Spleen (tissue), 11 donors: ENCODE measurements at regions not wholly inside any gene's neighbourhood (a gene's known extent, or its start where the extent isn't known, plus 50 kb on each side); places are given as distances from the start of the nearest gene placed in this dataset.

ENCODE experiments used
- DNase-seq: peaks from one replicate; pipeline ENCODE4 v3.0.0-alpha.2; 2020
- H3K27ac ChIP-seq, 8 donors: fragments of 200-600 bp; sonication (generic) in 7 of 8; 1 replicate in 4 of 8; 2 replicates in 4 of 8; pipeline versions ENCODE4 v1.5.0 to v1.8.0; 2016 to 2021; ENCODE audit warnings: inconsistent platforms in 4 of 8, mild to moderate bottlenecking in 4 of 8, moderate library complexity in 1 of 8
- H3K27me3 ChIP-seq, 7 donors: fragments of 200-600 bp; sonication (generic) in 6 of 7; replicated peaks in 1 of 7; 1 replicate in 4 of 7; 2 replicates in 3 of 7; pipeline versions ENCODE4 v1.5.0 to v1.8.0; 2016 to 2021; ENCODE audit warnings: inconsistent platforms in 3 of 7, mild to moderate bottlenecking in 1 of 7
- H3K36me3 ChIP-seq, 6 donors: fragments of 200-600 bp; sonication (generic) in 5 of 6; 1 replicate in 4 of 6; 2 replicates in 2 of 6; pipeline versions ENCODE4 v1.5.0 to v1.8.0; 2016 to 2021; ENCODE audit warnings: inconsistent platforms in 2 of 6
- H3K4me1 ChIP-seq, 6 donors: fragments of 200-600 bp; sonication (generic) in 5 of 6; 1 replicate in 3 of 6; 2 replicates in 3 of 6; pipeline versions ENCODE4 v1.5.0 to v1.8.0; 2016 to 2021; ENCODE audit warnings: inconsistent platforms in 3 of 6
- H3K4me3 ChIP-seq, 8 donors: fragments of 200-600 bp; sonication (generic) in 7 of 8; 1 replicate in 4 of 8; 2 replicates in 4 of 8; pipeline versions ENCODE4 v1.5.0 to v1.8.0; 2016 to 2021; ENCODE audit warnings: inconsistent platforms in 4 of 8, mild to moderate bottlenecking in 4 of 8, moderate library complexity in 2 of 8
- H3K9me3 ChIP-seq, 8 donors: fragments of 200-600 bp; sonication (generic) in 7 of 8; 1 replicate in 4 of 8; 2 replicates in 4 of 8; pipeline versions ENCODE4 v1.5.0 to v1.8.0; 2016 to 2021; ENCODE audit warnings: inconsistent platforms in 4 of 8
- POLR2A ChIP-seq, 3 donors: fragments of 450-650 bp; IDR thresholded peaks; one replicate each; pipeline ENCODE4 v1.5.1; 2017; ENCODE audit warnings: antibody characterized with exemption in 3 of 3, mild to moderate bottlenecking in 1 of 3
- POLR2AphosphoS5 ChIP-seq, 3 donors: sonication (generic); formaldehyde crosslinking; IDR thresholded peaks; one replicate each; pipeline ENCODE4 v1.5.1; 2017; ENCODE audit warnings: antibody characterized with exemption in 3 of 3
- WGBS, 5 donors: extraction: QIAGEN DNeasy Blood & Tissue Kit in 3 of 5; methylation state at CpG; one replicate each; pipeline versions ENCODE4 v1.1.5 to v1.1.7; 2013 to 2018; 5-methylcytosine and 5-hydroxymethylcytosine counted together
- intact Hi-C: fragments of 100-400 bp; cut with DNase I; formaldehyde crosslinking; loops from one replicate; pipeline ENCODE4 v1.15.0; 2023; ENCODE audit warnings: low total_unique reads
- TF ChIP-seq, protein P1 (sequence below), 11 experiments: fragments of 200-600 bp in 7 of 11; fragments of 450-650 bp in 4 of 11; sonication (generic) in 4 of 11; IDR thresholded peaks in 8 of 11; conservative IDR thresholded peaks in 3 of 11; 1 replicate in 7 of 11; 2 replicates in 4 of 11; pipeline versions ENCODE4 v1.4.0 to v1.8.0; 2016 to 2021; ENCODE audit warnings: antibody characterized with exemption in 11 of 11, inconsistent platforms in 4 of 11, mild to moderate bottlenecking in 1 of 11
- donor health status: healthy with polysubstance abuse.
- donor health status: DM: no; HTN: no; CAD: no; lungs with moderate emphysema.
- donor health status: DM: no; HTN: no; CAD: no.
- donor health status: Bipolar disorder and iron deficiency.
- donor health status: healthy.
- donor health status: DM: no; HTN: no; CAD: no.
- donor health status: DM: yes; HTN: yes; CAD: no.

DNA sequence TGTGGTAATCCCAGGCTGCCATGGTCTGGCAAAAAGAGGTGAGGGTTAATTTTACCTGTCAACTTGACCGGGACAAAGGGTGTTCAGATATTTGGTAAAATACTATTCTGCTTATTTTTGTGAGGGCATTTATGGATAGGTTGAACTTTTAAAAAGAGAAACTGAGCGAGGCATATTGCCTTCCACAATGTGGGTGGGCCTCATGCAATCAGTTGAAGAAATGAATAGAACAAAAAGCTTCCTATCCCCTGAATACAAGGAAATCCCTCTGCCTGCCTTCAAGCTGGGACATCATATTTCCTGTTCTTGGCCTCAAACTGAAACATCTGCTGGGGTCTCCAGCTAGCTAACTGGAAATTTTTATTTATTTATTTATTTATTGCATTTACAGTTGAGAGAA lies 734.7 kb downstream of the IRX1 start:
- H3K36me3 ChIP-seq = no peaks in the 10 kb centered on the region
- H3K4me1 ChIP-seq = no peaks in the 10 kb centered on the region
- DNase-seq = no peak
- H3K27ac ChIP-seq = no peak overlapping the region
- H3K4me3 ChIP-seq = no peak overlapping the region
- WGBS, 5 donors = 78 to 84% (median 82%) methylated on average over 2 of the region's 2 CpGs
- peaks cover 0 to 4% (median 0%) of the 10 kb centered on the region in 8 donors for H3K9me3 ChIP-seq
- no peaks in the 10 kb centered on the region for H3K27me3 ChIP-seq
- no peak for TF ChIP-seq POLR2AphosphoS5 (IDR thresholded peaks at IDR 0.05)
- TF ChIP-seq, protein P1, sequence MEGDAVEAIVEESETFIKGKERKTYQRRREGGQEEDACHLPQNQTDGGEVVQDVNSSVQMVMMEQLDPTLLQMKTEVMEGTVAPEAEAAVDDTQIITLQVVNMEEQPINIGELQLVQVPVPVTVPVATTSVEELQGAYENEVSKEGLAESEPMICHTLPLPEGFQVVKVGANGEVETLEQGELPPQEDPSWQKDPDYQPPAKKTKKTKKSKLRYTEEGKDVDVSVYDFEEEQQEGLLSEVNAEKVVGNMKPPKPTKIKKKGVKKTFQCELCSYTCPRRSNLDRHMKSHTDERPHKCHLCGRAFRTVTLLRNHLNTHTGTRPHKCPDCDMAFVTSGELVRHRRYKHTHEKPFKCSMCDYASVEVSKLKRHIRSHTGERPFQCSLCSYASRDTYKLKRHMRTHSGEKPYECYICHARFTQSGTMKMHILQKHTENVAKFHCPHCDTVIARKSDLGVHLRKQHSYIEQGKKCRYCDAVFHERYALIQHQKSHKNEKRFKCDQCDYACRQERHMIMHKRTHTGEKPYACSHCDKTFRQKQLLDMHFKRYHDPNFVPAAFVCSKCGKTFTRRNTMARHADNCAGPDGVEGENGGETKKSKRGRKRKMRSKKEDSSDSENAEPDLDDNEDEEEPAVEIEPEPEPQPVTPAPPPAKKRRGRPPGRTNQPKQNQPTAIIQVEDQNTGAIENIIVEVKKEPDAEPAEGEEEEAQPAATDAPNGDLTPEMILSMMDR (IDR thresholded peaks at IDR 0.05 in 8 of 11, conservative IDR thresholded peaks at IDR 0.05 in 3 of 11) = no peak
- no peak for TF ChIP-seq POLR2A (IDR thresholded peaks at IDR 0.05)
- intact Hi-C loops = no loop called here

DNA sequence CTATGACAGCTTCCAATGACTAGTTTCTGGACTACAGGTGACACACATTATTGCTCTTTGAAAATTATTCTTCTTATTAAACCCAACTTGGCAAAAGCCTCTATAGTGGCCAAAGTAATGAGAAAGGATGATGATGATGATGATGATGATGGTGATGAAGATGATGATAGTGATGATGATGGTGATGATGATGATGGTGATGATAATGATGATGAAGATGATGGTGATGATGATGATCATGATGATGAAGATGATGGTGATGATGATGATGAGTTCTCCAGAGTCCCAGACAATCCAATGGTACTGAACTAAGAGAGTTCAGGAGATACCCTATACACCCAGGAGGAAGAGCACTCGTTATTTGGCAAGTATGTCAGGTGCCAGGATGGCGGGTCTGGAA lies 739.4 kb downstream of the IRX1 start:
- Histone ChIP-seq H3K27me3 (no peaks in the 10 kb centered on the region), H3K36me3 (no peaks in the 10 kb centered on the region), H3K4me1 (no peaks in the 10 kb centered on the region), H3K9me3 (peaks cover 0 to 21% (median 2%) of the 10 kb centered on the region in 8 donors), H3K27ac (no peak overlapping the region), H3K4me3 (no peak overlapping the region)
- intact Hi-C loops = no loop called here
- 44 to 64% (median 50%) methylated on average over 2 of the region's 2 CpGs for WGBS, 5 donors
- no peak for DNase-seq
- TF ChIP-seq, protein P1 (IDR thresholded peaks at IDR 0.05 in 8 of 11, conservative IDR thresholded peaks at IDR 0.05 in 3 of 11) = no peak
- TF ChIP-seq POLR2A (IDR thresholded peaks at IDR 0.05) = no peak

DNA sequence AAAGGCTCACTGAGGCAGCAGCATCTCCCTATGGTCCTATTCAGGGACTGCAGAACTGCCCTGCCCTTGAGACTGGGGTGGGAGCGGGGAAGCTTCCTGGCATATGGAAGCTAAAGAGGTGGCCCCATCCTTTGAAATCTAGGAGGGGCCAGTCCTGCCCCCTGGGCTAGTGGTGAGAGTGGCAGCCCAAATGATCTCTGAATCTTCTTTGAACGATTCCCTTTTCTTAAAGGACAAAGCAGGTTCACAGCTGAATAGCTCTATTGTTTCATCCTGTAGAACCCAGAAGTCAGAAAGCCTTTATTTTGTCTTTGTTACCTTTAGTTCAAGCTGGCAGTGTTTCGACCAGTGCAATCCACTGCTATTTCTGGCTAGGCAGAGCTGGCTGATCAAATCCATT lies 741.9 kb downstream of the IRX1 start:
- H3K9me3 ChIP-seq = peaks cover 0 to 32% (median 2%) of the 10 kb centered on the region in 8 donors
- no peaks in the 10 kb centered on the region for H3K36me3 ChIP-seq
- no peak for DNase-seq
- H3K27ac ChIP-seq = no peak overlapping the region
- intact Hi-C loops = no loop called here
- H3K27me3 ChIP-seq = no peaks in the 10 kb centered on the region
- TF ChIP-seq POLR2AphosphoS5 (IDR thresholded peaks at IDR 0.05) (no peak), POLR2A (IDR thresholded peaks at IDR 0.05) (no peak)
- TF ChIP-seq, protein P1 (IDR thresholded peaks at IDR 0.05 in 8 of 11, conservative IDR thresholded peaks at IDR 0.05 in 3 of 11) = no peak
- no peak overlapping the region for H3K4me3 ChIP-seq
- H3K4me1 ChIP-seq = no peaks in the 10 kb centered on the region
- 68 to 84% (median 74%) methylated on average over 3 of the region's 3 CpGs for WGBS, 5 donors

DNA sequence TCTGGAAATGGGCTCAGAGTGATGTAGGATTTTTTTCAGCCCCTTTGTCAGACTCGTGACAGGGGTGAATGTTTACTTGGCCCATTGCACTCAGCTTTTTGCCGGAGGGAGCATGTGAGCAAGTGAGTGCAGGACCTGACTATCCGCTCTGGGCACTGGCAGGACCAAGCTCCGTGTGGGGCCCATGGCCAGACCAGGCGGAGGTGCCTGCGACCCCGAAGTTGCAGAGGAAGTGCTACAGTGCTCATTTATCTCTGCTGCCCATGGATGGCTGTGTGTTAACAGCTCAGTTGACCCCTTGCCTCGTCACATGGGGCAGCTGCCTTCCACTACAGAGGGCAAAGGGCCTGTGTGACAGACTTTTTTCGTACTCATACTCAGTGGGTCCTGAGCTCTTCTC lies 744.3 kb downstream of the IRX1 start:
- Histone ChIP-seq H3K4me3 (no peak overlapping the region), H3K4me1 (no peaks in the 10 kb centered on the region), H3K36me3 (no peaks in the 10 kb centered on the region), H3K9me3 (peaks cover 0 to 32% (median 2%) of the 10 kb centered on the region in 8 donors), H3K27me3 (no peaks in the 10 kb centered on the region), H3K27ac (no peak overlapping the region)
- 69 to 75% (median 73%) methylated on average over 8 to 9 of the region's 9 CpGs for WGBS, 5 donors
- DNase-seq = no peak
- TF ChIP-seq, protein P1 (IDR thresholded peaks at IDR 0.05 in 8 of 11, conservative IDR thresholded peaks at IDR 0.05 in 3 of 11) = no peak
- no peak for TF ChIP-seq POLR2A (IDR thresholded peaks at IDR 0.05)
- TF ChIP-seq POLR2AphosphoS5 (IDR thresholded peaks at IDR 0.05) = no peak
- intact Hi-C loops = no loop called here
